Heart left ventricle (tissue), 13 donors: ENCODE measurements at regions not wholly inside any gene's neighbourhood (a gene's known extent, or its start where the extent isn't known, plus 50 kb on each side); places are given as distances from the start of the nearest gene placed in this dataset.

Source experiments
- CTCF ChIP-seq, 12 donors: fragments of 200-600 bp; sonication (generic) in 4 of 12; IDR thresholded peaks; one replicate each; pipeline versions ENCODE4 v1.5.0 to v1.8.0; 2018 to 2022; ENCODE audit warnings: antibody characterized with exemption in 12 of 12, mild to moderate bottlenecking in 5 of 12
- POLR2A ChIP-seq, 2 donors: fragments of 450-650 bp; IDR thresholded peaks; one replicate each; pipeline ENCODE4 v1.6.1; 2017; ENCODE audit warnings: antibody characterized with exemption in 2 of 2, mild to moderate bottlenecking in 2 of 2, moderate library complexity in 2 of 2
- donor health status: ischemic (EF 13 %, LVEDD 7.1; RV severe dilation, severe dysfunction).
- donor health status: DM: no; HTN: yes; CAD: no.
- donor health status: DM: no; HTN: no; CAD: no.
- donor health status: ischemic (EF 25% LVEDD 6.9; RV normal size, moderate dysfunction).
- donor health status: ischemic (EF 25% LVEDD 5.7; RV mildly dilated, moderate dysfunction).
- donor health status: ischemic (EF 35%, LVEDD 5.7; RV mildly dilated, moderate dysfunction).
- donor health status: nonischemic (EF 11% LVEDD 7.7; RV severe dilation, severe dysfunction).
- donor health status: DM: yes; HTN: yes; CAD: no.
- donor health status: PGD.
- donor health status: ischemic (EF 29% LVEDD 5.4; RV normal size, mild dysfunction).
- donor health status: nonischemic (EF 23%, LVEDD 6.1; RV moderate dilation, normal function).

GRCh38 chrX:127708155-127708554 lies 344.0 kb downstream of the ACTRT1 start:
- TF ChIP-seq POLR2A (IDR thresholded peaks at IDR 0.05) (no peak), CTCF (IDR thresholded peaks at IDR 0.05) (no peak)
